ENCODE measurements at regions not wholly inside any gene's neighbourhood (a gene's known extent, or its start where the extent isn't known, plus 50 kb on each side); places are given as distances from the start of the nearest gene placed in this dataset.

DNA sequence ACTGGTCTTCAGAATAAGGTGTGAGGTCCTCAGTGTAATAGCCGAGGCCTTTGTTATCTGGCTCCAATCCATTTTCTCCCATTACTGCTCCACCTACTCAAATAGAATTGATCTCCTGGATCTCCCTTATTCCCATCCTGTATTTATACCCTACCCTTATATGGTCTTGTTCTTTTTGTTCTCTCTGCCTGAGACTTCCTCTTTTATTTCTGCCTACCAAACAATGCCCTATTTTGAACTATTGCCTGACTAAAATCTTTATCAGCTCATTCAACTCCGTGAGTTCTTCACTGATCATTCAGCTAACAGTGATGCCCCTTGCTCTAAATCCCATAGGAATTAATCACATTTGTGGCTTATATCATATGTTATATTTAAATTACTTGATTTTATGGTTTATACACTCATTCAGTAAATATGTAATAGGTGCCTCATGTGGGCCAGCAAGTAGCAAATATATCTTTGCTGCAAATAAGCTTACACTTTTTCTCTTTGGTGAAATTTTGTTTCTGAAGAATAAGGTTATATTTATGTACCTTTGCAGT, 417.5 kb upstream of the MEF2C start:
- DNase-seq (ENCODE audit: low read depth): no peak

DNA sequence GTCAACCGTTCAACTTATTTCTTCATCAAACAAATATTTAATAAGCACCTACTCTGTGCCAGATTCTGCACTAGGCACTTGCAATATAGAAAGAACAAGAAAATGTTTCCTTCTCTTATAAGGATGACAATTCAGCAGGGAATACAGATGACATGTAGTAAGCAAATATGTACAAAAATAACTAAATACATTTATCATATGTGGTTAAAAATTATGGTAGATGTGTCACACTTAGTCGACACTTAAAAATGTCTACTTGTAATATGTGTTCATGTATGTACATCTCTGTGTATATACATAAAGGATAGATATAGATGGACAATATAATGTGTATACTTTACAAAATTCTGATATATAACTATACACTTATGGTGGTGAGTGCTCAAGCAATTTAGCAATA, 417.0 kb upstream of the MEF2C start:
- DNase-seq (ENCODE audit: low read depth): no peak

DNA sequence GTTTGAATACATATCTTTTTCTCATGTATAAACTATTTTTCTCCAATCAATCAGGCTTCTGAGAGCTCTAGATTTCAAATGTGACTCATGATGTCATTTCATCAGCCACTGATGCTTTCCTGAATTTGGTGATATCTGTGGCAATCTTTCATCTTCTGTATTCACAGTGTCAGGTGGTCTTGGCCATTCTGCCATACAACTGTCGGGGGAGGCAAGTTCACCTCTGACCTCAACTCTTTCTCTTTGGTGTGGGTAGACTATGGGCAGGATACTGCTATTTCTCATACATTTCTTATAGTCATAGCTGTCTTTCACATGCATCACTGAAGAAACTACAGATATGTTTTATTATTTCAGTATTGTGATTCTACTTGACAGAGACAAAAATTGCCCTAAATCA, 414.1 kb upstream of the MEF2C start:
- no peak for DNase-seq (ENCODE audit: low read depth)

DNA sequence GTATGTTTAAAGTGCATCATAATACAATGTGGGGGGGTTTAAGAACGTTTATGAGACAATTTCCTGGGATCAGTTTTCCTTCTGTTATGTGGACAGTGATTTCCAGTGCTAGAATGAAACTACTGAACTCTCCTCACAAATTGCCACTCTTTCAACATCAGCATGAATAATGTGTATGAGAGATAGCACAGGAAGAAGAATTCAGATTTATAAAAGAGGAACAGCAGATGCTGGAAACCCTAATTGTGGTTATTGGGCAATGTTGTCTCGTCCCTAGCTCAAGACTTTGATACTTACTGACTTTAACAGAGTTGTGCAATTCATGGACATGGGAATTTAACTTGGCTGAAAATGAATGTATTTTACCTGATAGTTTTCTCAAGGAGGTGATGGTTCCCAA, 410.8 kb upstream of the MEF2C start:
- DNase-seq (ENCODE audit: low read depth): no peak

DNA sequence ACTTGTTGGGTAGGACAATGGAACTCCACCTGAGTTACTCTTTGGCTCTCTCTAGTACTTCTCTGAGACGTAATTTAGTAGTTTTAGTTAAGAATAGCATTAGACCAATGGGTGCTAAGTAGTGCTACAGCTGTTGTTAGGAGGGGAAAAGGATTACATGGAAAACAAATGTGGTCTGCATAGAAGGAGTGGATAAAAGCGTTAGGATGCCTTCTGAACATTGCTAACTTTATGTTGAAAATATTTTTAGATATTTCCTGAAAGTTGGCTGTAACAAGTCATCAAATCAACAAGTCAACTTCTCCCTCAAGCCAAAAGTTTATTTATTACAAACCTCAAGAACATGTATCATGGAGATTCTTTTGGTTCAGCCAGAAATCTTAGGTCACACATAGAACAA, 409.5 kb upstream of the MEF2C start:
- DNase-seq (ENCODE audit: low read depth): no peak

DNA sequence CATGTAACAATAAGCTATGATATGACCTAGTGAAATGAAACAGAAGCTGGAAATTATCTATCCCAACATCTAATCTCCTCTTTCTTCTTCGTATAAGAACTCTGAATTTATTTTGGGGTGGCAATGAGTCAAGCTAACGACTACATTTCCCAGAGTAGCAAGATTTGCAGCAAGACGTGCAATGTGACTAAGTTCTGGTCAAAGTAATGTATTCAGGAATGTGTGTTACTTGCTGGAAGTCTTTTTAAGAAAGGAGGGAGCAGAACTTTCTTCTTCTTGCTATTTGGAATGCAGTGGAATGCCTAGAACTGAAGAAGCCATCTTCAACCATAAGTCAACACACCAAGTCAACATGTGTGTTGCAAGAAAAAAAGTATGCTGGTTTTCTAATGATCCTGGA, 406.6 kb upstream of the MEF2C start:
- no peak for DNase-seq (ENCODE audit: low read depth)

GRCh38 chr5:89287964-89288363, 405.0 kb upstream of the MEF2C start:
- no peak for DNase-seq (ENCODE audit: low read depth)

DNA sequence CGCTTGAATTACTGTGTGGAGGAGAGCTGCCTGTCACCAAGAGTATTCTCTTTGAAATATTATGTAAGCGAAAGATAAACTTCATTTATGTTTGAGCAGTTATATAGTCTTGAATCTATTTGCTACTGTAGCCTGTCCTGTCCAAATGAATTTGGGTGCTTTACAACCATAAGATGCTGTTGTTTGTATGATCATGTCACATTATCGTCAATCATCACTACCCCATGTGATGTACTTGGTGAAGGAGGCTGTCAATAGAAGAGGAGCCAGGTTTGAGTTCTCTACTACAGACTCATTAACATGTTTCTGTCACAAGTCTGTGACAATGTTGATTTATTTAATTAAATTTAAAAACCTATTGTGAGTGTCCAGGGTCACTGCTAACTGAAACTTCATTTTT, 403.3 kb upstream of the MEF2C start:
- DNase-seq (ENCODE audit: low read depth): no peak

DNA sequence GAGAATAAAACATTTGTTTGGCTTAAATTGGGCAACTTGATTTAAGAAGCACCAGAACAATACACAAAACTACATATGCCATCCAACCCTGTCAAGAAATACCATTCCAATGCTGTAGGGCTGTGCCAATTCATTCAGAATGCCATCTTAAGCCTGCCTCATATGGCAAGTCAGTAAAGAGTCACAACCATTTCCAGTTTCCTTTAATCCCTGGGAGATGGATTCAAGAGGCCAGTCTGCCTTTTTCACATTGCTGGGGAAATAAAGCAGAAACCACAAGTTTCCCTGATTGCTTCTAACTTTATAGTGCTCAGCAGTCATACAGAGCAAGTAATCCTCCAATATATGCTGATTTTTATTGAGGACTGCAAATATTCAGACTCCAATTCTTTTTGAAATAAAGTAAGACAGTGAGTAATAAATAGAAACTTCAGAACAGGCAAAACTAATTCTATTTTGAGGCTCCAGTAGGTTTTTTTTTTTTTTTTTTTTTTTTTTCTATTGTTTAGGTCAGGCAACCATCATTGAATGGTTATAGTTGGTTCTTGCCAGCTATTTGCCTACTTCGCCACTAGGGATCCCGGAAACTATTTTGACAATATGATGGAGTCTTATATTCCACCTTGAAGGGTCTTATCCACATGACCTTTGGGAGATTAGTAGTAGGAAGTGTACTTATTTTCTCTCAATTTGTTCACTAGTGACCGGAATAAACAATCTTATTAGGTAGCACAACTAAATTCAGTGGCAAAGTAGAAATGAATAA, 400.9 kb upstream of the MEF2C start:
- DNase-seq (ENCODE audit: low read depth): no peak

DNA sequence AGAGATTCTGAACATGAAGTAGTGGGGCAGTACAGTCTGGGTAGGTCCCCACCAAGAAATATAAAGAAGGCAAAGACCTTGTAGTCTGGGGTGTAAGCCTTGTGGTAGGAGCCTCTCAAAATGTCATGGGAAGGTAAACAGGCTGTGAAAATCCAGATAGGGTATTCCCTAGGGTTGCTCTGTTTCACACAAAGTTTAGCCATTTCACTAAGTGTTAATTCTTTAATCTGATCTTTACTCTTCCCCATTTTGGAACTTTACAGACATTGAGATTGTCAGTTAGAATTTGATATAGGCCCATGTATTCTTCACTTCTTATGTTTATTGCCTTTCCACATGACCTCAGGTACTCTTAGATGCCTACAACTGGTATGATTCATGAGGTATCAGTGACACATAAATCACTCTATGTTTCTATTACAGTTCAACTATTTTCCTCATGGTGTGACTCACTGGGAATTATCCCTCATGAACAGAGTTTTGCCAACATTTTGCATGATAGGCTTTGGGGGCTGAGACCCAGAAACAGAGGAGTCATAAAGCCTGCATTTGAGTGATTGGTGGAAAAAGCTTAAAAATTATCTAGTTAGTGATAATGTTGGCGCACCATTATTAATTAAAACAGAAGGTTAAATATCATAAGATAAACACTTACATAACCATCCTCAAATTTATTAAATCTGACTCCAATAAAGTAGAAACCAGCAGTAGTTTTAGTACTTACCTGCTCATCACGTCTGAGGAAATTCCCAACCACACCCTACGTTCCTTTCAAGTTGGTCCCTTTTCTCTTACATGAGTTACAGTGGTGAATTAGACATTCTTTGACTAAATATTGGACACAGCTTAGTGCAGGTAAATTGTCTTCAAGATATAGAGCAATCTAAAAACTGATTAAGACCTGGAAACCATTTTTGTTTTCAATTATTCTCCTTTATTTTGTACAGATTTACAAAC, 399.8 kb upstream of the MEF2C start:
- DNase-seq (ENCODE audit: low read depth): peak; percentile 76

GRCh38 chr5:89281766-89282553, 399.0 kb upstream of the MEF2C start:
- no peak for DNase-seq (ENCODE audit: low read depth)

GRCh38 chr5:89281211-89281610, 398.2 kb upstream of the MEF2C start:
- DNase-seq (ENCODE audit: low read depth): no peak

DNA sequence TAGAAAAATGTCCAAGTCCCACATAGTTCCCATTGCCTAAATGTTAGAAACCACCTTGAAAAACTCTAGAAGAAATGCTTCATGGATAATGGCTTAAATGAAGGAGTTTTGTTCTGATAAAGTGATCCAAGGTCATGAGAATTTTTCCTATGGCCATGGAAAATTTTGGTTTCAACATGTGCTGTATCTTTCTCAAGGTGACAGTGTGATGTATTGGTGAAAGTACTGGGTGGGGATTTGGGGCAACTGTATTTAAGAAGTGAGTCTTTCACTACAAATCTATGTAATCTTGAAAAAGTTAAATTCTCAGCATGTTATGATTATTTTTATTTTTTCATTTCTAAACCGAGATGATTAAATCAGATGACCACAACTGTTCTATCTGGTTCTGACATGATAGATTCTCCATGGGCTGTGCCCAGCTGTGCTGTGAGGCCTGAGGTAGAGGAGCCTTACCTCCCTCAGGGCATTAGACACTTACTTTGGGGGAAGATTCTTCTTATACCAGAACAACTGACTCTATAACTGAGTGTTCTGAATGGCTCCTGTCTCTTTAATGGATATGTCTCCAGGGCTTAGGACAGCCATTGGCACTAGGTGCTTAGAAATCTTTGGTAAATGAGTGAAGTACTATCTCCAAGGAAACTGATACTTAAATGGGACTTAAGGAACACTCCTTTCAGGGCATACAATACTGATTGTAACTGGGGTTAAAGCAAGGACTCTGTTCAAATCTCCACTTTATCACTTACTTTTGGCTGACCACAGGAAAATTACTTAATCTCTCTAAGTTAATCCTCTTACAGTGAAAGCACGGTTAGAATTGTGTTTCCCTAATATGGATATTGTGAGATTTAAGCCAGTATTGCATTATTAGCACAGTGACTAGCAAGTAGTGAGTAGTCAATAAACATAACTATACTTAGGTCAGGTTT, 397.4 kb upstream of the MEF2C start:
- no peak for DNase-seq (ENCODE audit: low read depth)

- no peak for DNase-seq (ENCODE audit: low read depth)
Observed at GRCh38 chr5:89279391-89280036, 396.5 kb upstream of the MEF2C start.

DNA sequence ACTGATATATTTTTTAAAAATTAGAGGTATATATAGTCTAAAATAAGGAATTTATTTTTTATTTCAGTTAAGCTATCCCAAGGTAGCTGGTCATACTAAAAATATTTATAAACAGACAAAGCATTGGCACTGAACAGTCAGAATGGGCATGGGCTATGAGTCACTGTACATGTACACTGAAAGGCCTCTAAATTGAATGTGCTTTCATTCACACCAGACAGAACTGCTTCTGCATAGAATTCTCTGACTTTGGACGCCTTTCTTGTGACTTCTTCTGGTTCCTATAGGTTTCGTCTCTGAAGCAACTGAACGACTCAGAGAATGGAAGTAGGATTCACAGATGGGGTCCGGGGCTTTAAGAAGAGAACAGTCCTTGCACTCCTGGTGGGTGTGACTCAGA, 394.8 kb upstream of the MEF2C start:
- no peak for DNase-seq (ENCODE audit: low read depth)

DNA sequence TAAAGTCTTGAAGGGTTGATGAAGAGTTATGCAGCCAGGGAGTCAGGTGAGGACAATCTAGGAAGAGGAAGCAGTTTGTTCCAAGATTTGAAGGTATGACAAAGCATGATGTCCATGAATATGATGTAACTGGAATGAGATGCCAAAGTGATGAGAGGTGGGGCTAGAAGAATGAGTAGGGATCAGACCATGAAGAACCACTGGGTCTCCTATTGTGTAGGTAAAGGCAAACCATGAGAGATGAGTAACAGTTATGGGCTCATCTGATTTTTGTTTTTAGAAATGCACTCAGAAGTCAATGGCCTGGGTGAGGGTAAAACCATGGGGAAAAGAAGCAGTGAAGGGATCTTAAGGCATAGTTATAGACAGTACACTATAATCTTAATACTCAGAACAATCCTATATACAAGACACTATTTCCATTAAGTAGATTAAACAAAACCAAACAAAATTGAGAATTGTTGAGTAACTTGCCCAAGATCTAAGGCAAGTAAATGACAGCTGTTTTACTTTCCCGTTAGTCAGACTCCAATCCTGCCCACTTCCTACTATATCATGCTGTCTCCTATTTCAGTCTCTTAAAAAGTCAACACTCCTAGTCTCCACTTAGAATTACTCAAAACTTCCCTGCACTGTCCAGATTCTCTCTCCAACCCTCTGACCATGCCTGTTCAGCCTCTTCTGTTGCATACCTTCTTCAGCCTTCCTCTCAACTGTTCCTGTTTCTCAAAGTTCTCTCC, 393.8 kb upstream of the MEF2C start:
- DNase-seq (ENCODE audit: low read depth): no peak

DNA sequence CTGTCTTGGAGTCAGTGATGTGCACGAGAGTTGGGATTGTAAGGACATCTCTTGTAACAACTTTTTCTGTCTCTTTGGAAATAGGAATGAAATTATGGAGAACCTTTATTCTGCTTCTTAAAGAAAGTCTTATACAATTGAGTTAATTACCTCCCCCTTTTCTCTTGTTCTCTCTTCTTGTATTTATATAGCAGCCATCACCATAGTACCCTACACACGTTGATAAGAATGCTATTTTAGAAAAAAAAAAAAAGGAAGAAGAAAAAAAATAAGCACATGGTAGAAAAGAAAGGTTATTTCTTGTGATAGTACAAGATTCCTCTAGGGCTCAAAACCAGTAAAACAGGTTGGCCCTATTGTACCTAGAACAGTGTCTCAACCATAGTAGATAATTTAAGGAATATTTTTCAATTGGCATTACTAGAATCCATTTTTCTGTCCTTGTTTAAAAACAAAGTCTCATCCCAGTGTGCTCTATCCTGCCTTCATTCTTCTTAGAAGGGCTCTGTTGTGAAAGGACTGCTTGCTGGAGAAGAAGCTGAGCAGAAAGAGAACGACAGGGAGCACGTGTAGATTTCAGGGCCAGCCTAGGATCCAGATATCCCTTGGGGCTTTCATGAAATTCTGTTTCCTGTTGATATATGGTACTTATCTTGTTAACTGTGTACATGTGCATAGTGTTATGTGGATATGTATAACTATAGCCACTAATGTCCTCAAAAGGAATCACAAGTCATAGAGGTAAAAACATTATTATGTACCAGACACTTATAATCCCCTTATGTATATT, 392.3 kb upstream of the MEF2C start:
- DNase-seq (ENCODE audit: low read depth): no peak

- no peak for DNase-seq (ENCODE audit: low read depth)
Observed at GRCh38 chr5:89273289-89273688, 390.3 kb upstream of the MEF2C start.

- no peak for DNase-seq (ENCODE audit: low read depth)
Observed at GRCh38 chr5:89270901-89271300, 387.9 kb upstream of the MEF2C start.

Measured in stromal cell of bone marrow (primary cell).